ENCODE measurements at regions not wholly inside any gene's neighbourhood (a gene's known extent, or its start where the extent isn't known, plus 50 kb on each side); places are given as distances from the start of the nearest gene placed in this dataset.

DNA sequence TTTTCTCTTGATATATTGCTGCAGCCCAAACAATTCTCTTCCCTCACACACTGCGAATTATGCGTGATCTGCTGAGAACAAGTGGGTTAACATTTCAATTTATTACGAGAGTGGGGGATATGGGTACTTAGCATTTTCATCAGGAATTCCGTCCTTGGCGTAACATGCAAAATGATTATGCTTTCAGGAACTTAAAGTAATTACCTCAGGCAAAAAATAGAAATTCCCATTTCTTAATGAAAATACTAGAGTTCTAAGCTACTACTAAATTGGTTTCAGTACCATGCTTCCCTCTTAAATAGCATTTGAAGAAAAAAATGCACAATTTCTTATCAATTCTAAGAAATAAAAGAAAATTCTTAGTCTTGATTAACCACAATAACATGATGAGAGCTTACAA, 213.5 kb downstream of the GPAM start:
- Histone ChIP-seq H3K4me1 (ENCODE audit: control insufficient read depth, insufficient read depth, low read length) (no peaks in the 10 kb centered on the region), H3K36me3 (ENCODE audit: control insufficient read depth, insufficient read depth, low read length) (no peaks in the 10 kb centered on the region)
- 93% methylated on average over 3 of the region's 5 CpGs for WGBS (ENCODE audit: insufficient coverage, low lambda C conversion rate)

DNA sequence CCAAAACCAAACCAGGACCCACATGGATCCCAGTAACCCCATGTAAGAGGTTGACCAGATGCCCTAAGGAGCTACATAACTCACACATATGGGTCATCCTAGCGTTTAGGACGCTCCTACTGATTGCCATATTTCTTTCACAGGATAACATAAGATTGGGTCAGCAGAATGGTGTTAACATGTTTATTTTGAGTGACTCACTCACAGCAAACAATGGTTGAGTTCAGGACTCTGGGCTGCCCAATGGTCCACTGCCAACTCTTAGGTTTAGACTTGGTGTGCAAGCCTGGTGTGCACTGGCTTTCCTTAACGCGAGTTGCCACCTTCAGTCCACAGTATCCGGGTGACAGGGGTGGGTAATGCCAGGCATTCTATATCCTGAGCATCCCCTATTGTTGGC, 211.5 kb downstream of the GPAM start:
- DNase-seq = no peak
- no CpG with 5 or more reads among the region's 5 CpGs for WGBS (ENCODE audit: insufficient coverage, low lambda C conversion rate)
- Histone ChIP-seq H3K4me3 (ENCODE audit: low read length) (no peak overlapping the region), H3K27ac (ENCODE audit: low read length) (no peak overlapping the region), H3K36me3 (ENCODE audit: control insufficient read depth, insufficient read depth, low read length) (no peaks in the 10 kb centered on the region), H3K4me1 (ENCODE audit: control insufficient read depth, insufficient read depth, low read length) (no peaks in the 10 kb centered on the region), H3K27me3 (ENCODE audit: control insufficient read depth, insufficient read depth, low read length) (no peaks in the 10 kb centered on the region), H3K9me3 (ENCODE audit: control insufficient read depth, low read depth, low read length) (no peaks in the 10 kb centered on the region)

More for the DNA sequence above, 213.5 kb downstream of the GPAM start:
- H3K27ac ChIP-seq (ENCODE audit: low read length) = no peak overlapping the region
- no peaks in the 10 kb centered on the region for H3K27me3 ChIP-seq (ENCODE audit: control insufficient read depth, insufficient read depth, low read length)
- no peaks in the 10 kb centered on the region for H3K9me3 ChIP-seq (ENCODE audit: control insufficient read depth, low read depth, low read length)
- DNase-seq = no peak
- H3K4me3 ChIP-seq (ENCODE audit: low read length) = no peak overlapping the region

DNA sequence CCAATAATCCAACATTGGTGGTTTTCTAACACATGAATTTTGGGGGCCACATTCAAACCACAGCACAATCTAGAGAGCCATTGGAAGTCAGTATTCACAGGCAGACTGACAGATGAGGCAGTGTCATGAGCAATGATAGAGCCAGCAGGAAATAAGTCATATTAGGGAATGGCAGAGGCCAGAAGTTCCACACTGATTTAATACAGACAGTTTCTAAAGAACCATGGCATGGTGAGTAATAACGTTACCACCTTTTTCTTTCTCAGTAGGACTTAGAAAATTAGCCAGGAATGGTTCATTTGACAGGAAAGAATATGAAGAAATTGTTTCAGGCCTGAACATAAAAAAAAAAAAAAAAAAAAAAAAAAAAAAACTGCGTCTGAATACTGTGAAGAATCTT, 210.3 kb downstream of the GPAM start:
- no peaks in the 10 kb centered on the region for H3K27me3 ChIP-seq (ENCODE audit: control insufficient read depth, insufficient read depth, low read length)
- no peak overlapping the region for H3K27ac ChIP-seq (ENCODE audit: low read length)
- no peaks in the 10 kb centered on the region for H3K4me1 ChIP-seq (ENCODE audit: control insufficient read depth, insufficient read depth, low read length)
- no peaks in the 10 kb centered on the region for H3K9me3 ChIP-seq (ENCODE audit: control insufficient read depth, low read depth, low read length)
- no peak overlapping the region for H3K4me3 ChIP-seq (ENCODE audit: low read length)
- WGBS (ENCODE audit: insufficient coverage, low lambda C conversion rate) = no CpG with 5 or more reads among the region's 2 CpGs
- no peaks in the 10 kb centered on the region for H3K36me3 ChIP-seq (ENCODE audit: control insufficient read depth, insufficient read depth, low read length)
- no peak for DNase-seq

GRCh38 chr10:111973826-111974225, 209.7 kb downstream of the GPAM start:
- 100% methylated on average over 1 of the region's 1 CpG for WGBS (ENCODE audit: insufficient coverage, low lambda C conversion rate)

DNA sequence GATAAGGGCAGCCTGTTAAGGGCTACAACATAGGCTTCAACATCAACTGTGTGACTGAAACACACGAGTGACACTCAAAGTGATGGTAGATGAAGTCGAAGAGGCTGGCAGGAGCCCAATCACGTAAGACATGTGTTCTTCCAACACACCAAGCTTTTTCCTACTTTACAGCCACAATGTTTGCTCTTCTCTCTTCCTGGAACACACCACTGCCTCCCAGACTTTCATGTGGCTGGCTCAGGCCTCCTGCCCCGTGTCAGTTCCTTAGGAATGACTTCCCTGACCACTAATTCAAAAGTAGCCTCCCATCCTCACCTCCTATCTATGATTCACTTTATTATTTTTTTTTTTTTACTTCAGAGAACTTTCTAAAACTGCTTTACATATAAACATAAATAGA, 209.2 kb downstream of the GPAM start:
- no peak for DNase-seq
- Histone ChIP-seq H3K36me3 (ENCODE audit: control insufficient read depth, insufficient read depth, low read length) (no peaks in the 10 kb centered on the region), H3K27me3 (ENCODE audit: control insufficient read depth, insufficient read depth, low read length) (no peaks in the 10 kb centered on the region), H3K9me3 (ENCODE audit: control insufficient read depth, low read depth, low read length) (no peaks in the 10 kb centered on the region), H3K27ac (ENCODE audit: low read length) (no peak overlapping the region), H3K4me1 (ENCODE audit: control insufficient read depth, insufficient read depth, low read length) (no peaks in the 10 kb centered on the region), H3K4me3 (ENCODE audit: low read length) (no peak overlapping the region)
- WGBS (ENCODE audit: insufficient coverage, low lambda C conversion rate) = no CpG with 5 or more reads among the region's 4 CpGs

More at GRCh38 chr10:111973826-111974225, 209.7 kb downstream of the GPAM start:
- DNase-seq = no peak
- H3K4me1 ChIP-seq (ENCODE audit: control insufficient read depth, insufficient read depth, low read length) = no peaks in the 10 kb centered on the region
- H3K27ac ChIP-seq (ENCODE audit: low read length) = no peak overlapping the region
- H3K4me3 ChIP-seq (ENCODE audit: low read length) = no peak overlapping the region
- no peaks in the 10 kb centered on the region for H3K36me3 ChIP-seq (ENCODE audit: control insufficient read depth, insufficient read depth, low read length)
- no peaks in the 10 kb centered on the region for H3K9me3 ChIP-seq (ENCODE audit: control insufficient read depth, low read depth, low read length)
- H3K27me3 ChIP-seq (ENCODE audit: control insufficient read depth, insufficient read depth, low read length) = no peaks in the 10 kb centered on the region

- H3K4me3 ChIP-seq (ENCODE audit: low read length) = no peak overlapping the region
- WGBS (ENCODE audit: insufficient coverage, low lambda C conversion rate) = 90% methylated on average over 1 of the region's 2 CpGs
- H3K4me1 ChIP-seq (ENCODE audit: control insufficient read depth, insufficient read depth, low read length) = no peaks in the 10 kb centered on the region
- no peaks in the 10 kb centered on the region for H3K27me3 ChIP-seq (ENCODE audit: control insufficient read depth, insufficient read depth, low read length)
- no peak overlapping the region for H3K27ac ChIP-seq (ENCODE audit: low read length)
- no peak for DNase-seq
- H3K9me3 ChIP-seq (ENCODE audit: control insufficient read depth, low read depth, low read length) = no peaks in the 10 kb centered on the region
- H3K36me3 ChIP-seq (ENCODE audit: control insufficient read depth, insufficient read depth, low read length) = no peaks in the 10 kb centered on the region
These were observed 207.0 kb downstream of the GPAM start for GRCh38 chr10:111976557-111976956.

GRCh38 chr10:111984057-111984456, 199.5 kb downstream of the GPAM start:
- no peak for DNase-seq
- no CpG with 5 or more reads among the region's 6 CpGs for WGBS (ENCODE audit: insufficient coverage, low lambda C conversion rate)
- Histone ChIP-seq H3K36me3 (ENCODE audit: control insufficient read depth, insufficient read depth, low read length) (no peaks in the 10 kb centered on the region), H3K9me3 (ENCODE audit: control insufficient read depth, low read depth, low read length) (no peaks in the 10 kb centered on the region), H3K27me3 (ENCODE audit: control insufficient read depth, insufficient read depth, low read length) (no peaks in the 10 kb centered on the region), H3K27ac (ENCODE audit: low read length) (no peak overlapping the region), H3K4me1 (ENCODE audit: control insufficient read depth, insufficient read depth, low read length) (no peaks in the 10 kb centered on the region), H3K4me3 (ENCODE audit: low read length) (no peak overlapping the region)

DNA sequence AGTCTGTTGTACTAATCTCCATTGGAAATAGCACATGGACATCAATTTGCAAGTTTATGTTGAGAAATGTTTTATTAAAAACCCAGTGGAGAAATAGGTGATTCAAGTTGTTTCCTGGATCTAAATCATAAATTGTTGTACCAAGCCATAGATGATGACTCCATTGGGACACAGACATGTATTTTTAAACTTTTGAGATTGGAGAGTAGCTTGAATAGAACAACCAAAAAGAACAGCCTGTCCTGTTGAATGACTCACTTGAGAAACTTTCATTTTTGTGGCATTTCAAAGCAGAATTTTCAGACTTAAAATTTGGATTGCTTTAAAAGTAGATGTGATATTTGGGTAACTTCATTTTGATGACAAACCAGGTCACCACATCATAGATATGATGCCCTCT, 197.5 kb downstream of the GPAM start:
- Histone ChIP-seq H3K36me3 (ENCODE audit: control insufficient read depth, insufficient read depth, low read length) (no peaks in the 10 kb centered on the region), H3K9me3 (ENCODE audit: control insufficient read depth, low read depth, low read length) (no peaks in the 10 kb centered on the region), H3K27me3 (ENCODE audit: control insufficient read depth, insufficient read depth, low read length) (no peaks in the 10 kb centered on the region), H3K27ac (ENCODE audit: low read length) (no peak overlapping the region), H3K4me3 (ENCODE audit: low read length) (no peak overlapping the region), H3K4me1 (ENCODE audit: control insufficient read depth, insufficient read depth, low read length) (no peaks in the 10 kb centered on the region)
- no peak for DNase-seq

DNA sequence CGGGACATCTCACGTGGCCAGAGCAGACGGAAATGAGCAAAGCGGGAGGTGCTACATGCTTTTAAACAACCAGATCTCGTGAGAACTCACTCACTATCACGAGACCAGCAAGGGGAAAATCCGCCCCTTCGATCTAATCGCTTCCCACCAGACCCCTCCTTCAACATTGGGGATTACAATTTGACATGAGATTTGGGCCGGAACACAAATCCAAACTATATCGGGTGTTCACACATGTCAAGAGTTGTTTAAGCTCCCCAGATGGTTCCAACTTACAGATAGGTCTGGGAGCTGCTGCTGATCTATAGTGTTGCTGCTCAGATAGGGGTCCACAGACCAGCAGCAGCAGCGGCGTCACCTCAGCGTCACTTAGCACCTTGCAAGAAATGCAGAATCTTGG, 194.9 kb downstream of the GPAM start:
- H3K27ac ChIP-seq (ENCODE audit: low read length) = no peak overlapping the region
- H3K36me3 ChIP-seq (ENCODE audit: control insufficient read depth, insufficient read depth, low read length) = no peaks in the 10 kb centered on the region
- no peak for DNase-seq
- H3K27me3 ChIP-seq (ENCODE audit: control insufficient read depth, insufficient read depth, low read length) = no peaks in the 10 kb centered on the region
- no peak overlapping the region for H3K4me3 ChIP-seq (ENCODE audit: low read length)
- no peaks in the 10 kb centered on the region for H3K4me1 ChIP-seq (ENCODE audit: control insufficient read depth, insufficient read depth, low read length)
- no CpG with 5 or more reads among the region's 14 CpGs for WGBS (ENCODE audit: insufficient coverage, low lambda C conversion rate)
- no peaks in the 10 kb centered on the region for H3K9me3 ChIP-seq (ENCODE audit: control insufficient read depth, low read depth, low read length)

- Histone ChIP-seq H3K4me3 (ENCODE audit: low read length) (no peak overlapping the region), H3K4me1 (ENCODE audit: control insufficient read depth, insufficient read depth, low read length) (no peaks in the 10 kb centered on the region), H3K9me3 (ENCODE audit: control insufficient read depth, low read depth, low read length) (no peaks in the 10 kb centered on the region), H3K27ac (ENCODE audit: low read length) (no peak overlapping the region), H3K27me3 (ENCODE audit: control insufficient read depth, insufficient read depth, low read length) (no peaks in the 10 kb centered on the region), H3K36me3 (ENCODE audit: control insufficient read depth, insufficient read depth, low read length) (no peaks in the 10 kb centered on the region)
- 80% methylated on average over 1 of the region's 21 CpGs for whole genome bisulfite sequencing (ENCODE audit: insufficient coverage, low lambda C conversion rate)
- DNase-seq = no peak
These were observed 194.2 kb downstream of the GPAM start for GRCh38 chr10:111989136-111989911.

DNA sequence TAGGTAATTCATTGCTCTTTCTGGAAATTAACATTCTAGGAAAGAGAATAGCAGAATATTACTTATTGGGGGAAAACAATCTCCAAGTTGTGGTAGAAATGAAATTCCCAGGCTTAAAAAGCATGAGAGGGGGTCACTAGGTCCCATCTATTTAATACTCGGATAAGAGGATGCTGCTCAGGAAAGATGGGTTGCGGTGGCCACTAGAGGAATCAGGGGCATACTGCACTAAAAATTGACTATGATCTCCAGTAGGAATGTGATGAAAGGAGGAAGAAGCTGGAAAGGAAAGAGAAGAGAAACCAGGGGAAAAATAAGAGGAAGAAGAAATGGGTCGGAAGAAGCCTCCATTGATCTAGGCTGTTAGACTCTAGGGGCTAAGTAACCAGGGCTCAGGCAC, 192.8 kb downstream of the GPAM start:
- Histone ChIP-seq H3K4me1 (ENCODE audit: control insufficient read depth, insufficient read depth, low read length) (no peaks in the 10 kb centered on the region), H3K4me3 (ENCODE audit: low read length) (no peak overlapping the region), H3K9me3 (ENCODE audit: control insufficient read depth, low read depth, low read length) (no peaks in the 10 kb centered on the region), H3K27me3 (ENCODE audit: control insufficient read depth, insufficient read depth, low read length) (no peaks in the 10 kb centered on the region), H3K27ac (ENCODE audit: low read length) (no peak overlapping the region), H3K36me3 (ENCODE audit: control insufficient read depth, insufficient read depth, low read length) (no peaks in the 10 kb centered on the region)
- 100% methylated on average over 1 of the region's 3 CpGs for WGBS (ENCODE audit: insufficient coverage, low lambda C conversion rate)
- DNase-seq = no peak
